Stimulated activated CD4-positive, alpha-beta T cell treated with anti-CD3 and anti-CD28 coated beads, Interleukin-1b, Interleukin-23, amount 100 ng/mL, for 4 hours (primary cell): ENCODE measurements at regions not wholly inside any gene's neighbourhood (a gene's known extent, or its start where the extent isn't known, plus 50 kb on each side); places are given as distances from the start of the nearest gene placed in this dataset.

Experiments
- DNase-seq, 2 donors: peaks; one replicate each; pipeline ENCODE4 v3.0.0-alpha.2; 2020; ENCODE audit warnings: low read depth in 2 of 2

DNA sequence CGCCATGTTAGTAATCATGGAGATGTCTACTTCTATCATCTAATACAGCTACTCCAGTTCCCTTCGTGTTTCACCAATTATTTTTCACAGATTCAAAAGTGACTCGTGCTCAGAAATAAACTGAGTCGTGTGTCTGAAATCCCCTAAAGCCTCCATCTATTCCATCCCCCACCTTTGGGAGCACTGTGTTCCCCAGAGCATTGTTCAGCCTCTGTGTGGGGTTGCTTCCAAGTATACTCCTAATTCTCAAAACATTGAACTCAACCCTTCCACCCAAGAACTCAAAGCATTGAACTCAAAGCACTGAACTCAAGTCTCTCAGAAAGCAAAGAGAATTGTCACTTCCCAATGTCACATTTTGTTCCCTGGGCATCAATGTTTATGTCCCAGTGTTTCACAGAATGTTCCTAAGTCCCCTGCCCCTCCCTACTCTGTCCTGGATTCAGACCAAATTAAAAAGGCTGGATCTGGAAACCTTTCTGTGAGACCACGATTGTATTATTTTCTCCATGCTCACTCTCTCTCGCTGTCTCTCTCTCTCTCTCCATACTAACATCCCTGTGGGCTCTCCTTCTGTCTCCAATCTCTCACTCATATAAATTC lies 138.5 kb upstream of the QRFPR start:
- no peak for DNase-seq

- no peak for DNase-seq
Observed at GRCh38 chr4:121517241-121517640, 136.4 kb upstream of the QRFPR start.

- no peak for DNase-seq
Observed at GRCh38 chr4:121514443-121514842, 133.6 kb upstream of the QRFPR start.

DNA sequence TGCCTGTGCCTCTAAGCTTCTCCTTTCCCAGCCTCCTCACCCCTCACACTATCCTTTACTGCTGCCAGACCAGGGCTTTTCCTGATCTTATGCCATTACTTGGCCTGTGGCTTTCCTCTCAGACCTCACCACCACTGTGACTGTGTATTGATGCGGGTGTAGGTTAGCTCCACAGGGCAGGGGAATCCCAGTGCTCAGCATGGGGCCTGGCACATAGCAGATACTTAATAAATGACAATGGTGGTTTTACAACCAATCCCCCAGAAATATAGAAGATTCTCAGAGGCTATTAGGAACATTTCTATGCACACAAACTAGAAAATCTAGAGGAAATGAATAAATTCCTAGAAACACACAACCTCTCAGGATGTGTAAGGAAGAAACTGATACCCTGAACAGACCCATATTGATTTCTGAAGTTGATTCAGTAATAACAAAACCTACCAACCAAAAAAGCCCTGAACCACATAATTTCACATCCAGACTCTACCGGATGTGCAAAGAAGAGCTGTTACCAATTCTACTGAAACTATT lies 129.6 kb upstream of the QRFPR start:
- DNase-seq, result no peak

- no peak for DNase-seq
Observed at GRCh38 chr4:121485190-121485804, 104.5 kb upstream of the QRFPR start.

DNA sequence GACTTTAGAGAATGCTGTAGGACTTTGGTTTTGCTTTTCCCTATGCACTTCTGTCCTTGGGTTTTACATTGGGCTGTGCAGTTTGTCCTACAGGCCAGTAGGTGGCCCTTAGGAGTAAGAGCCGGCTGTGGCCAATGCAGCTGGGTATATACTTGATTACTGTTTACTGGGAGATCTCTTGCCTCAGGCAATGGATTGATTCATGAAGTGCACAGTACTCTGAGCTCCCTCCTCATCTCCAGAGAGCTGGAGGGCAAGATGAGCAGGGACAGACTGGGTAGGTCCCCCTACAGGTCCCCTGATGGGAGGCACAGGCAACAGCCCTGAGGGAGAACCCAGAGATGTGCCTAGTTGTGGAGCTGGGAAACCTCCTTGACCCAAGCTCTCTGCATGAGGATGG lies 103.8 kb upstream of the QRFPR start:
- no peak for DNase-seq

- DNase-seq, result no peak
Observed at GRCh38 chr4:121479808-121480207, 99.0 kb upstream of the QRFPR start.

- DNase-seq, result no peak
Observed at GRCh38 chr4:121477480-121477879, 96.7 kb upstream of the QRFPR start.

GRCh38 chr4:121477079-121477478 lies 96.3 kb upstream of the QRFPR start:
- DNase-seq, result no peak

GRCh38 chr4:121472937-121473721 lies 92.3 kb upstream of the QRFPR start:
- DNase-seq, result no peak

- DNase-seq, result no peak
Observed at GRCh38 chr4:121464854-121465253, 84.0 kb upstream of the QRFPR start.

GRCh38 chr4:121462660-121463261 lies 81.9 kb upstream of the QRFPR start:
- peak in 1 of 2 donors; percentile 21 for DNase-seq

DNA sequence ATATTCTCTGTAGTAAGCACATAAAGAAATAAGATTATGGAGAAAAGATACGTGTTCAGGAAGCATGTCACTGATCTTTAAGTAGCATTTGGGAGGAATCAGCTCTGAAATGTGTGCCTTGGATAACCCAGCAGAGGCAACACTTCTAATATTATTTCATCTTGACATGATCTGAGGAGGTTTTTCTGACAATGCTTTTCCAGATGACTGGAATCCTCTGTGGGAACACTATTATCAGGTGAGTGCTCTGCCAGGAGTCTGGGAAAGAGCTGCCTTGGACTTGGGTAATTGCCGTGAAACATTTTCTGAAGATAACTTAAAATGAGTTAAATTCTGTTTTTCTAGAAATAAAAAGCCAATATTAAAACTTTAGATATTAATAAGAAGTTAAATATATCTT lies 78.2 kb upstream of the QRFPR start:
- DNase-seq, result no peak

- DNase-seq, result no peak
Observed at GRCh38 chr4:121457278-121457875, 76.6 kb upstream of the QRFPR start.

DNA sequence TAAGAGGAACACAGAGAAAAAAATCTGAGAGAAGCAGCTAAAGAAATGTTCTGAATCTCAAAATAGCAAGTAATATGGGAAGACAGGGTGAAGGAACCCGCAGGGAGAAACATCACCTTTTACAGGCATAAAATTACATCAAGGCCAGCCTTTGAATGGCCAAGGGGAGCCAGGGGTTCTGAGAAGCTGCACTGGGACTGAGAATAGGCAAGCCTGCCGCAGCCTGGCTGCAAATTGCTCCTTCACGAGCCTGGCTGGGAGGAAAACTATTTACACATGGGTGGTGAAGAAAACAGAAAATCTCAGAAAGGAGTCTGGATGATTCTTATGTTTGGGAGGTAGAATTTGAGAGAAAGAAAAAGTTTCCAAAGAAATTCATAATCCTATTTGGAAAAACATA lies 74.5 kb upstream of the QRFPR start:
- DNase-seq, result no peak

DNA sequence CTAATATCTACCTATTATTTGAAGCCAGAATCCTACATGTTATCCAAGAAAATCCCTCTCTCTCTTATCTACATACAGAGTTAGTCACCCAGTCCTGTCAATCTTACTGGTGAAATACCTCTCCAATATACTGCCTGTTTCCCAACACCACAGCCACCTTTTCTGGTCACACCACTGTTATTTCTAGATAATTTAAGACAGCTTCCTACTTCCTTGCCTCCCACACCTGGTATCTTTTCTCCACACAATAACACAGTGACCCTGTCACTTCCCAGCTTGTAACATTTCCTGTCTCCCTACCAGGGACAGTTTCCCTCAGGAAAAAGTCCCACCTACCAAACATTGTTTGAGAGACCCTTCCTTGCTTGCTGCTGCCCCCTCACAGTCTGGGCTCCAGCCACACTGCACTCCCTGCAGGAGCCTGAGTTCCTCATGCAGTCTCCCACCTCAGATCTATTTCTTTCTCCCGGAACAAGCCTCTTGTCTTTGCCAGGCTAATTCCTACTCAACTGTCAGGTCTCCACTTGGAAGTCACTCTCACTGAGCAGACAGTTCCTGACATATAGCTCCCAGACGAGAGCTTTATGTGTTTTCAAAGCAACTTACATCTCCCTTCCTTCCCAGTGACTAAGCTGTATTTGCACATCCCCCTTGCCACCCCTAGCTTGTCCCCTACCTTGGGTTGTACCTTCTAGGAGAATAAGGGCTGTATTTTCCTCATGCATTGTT lies 73.6 kb upstream of the QRFPR start:
- DNase-seq, result no peak

- DNase-seq, result no peak
Observed at GRCh38 chr4:121451310-121451709, 70.5 kb upstream of the QRFPR start.

DNA sequence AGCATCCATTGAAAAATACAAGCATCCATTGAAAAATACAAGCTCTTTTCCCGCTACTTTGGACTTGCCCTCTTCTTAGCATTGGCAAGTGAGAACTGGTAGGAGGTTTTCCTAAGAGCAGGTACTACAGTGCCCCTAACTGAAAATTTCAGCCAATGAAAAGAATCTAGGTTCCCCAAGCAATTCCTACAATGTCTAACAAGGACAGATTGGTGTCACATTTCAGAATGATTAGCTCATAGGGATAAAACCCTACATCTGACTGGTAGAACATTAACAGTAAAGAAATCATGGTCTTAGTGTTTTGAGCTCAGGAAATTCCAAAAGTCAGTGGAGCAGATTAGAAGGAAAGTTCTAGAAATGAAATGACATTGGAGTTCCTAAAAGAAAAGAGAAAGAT lies 68.6 kb upstream of the QRFPR start:
- DNase-seq, result no peak

- DNase-seq, result no peak
Observed at GRCh38 chr4:121448231-121448630, 67.4 kb upstream of the QRFPR start.

DNA sequence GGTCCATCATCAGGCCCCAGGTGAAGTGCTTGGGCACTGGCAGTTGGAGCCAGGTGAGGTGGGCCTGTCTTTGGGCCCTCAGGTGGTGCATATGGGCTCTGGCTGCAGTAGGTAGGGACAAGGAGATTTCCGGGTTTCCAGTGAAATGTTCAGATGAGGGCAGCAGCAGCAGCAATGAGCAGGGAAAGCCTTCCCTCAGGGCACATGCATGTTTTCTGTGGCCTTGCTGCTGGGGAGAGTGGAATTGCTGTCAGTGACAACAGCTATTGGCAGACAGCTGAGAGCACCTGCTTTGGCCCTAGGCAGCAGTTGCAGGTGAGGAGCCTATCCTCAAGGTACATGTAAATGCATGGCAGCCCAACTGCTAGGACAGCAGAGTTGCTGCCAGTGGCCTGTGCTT lies 58.9 kb upstream of the QRFPR start:
- no peak for DNase-seq
